HL-60 (cell line): ENCODE measurements at regions not wholly inside any gene's neighbourhood (a gene's known extent, or its start where the extent isn't known, plus 50 kb on each side); places are given as distances from the start of the nearest gene placed in this dataset.

Source experiments
- DNase-seq, 2 experiments: peaks; one replicate each; pipeline ENCODE4 v3.0.0-alpha.2; 2010 to 2020; ENCODE audit warnings: low read depth in 1 of 2, low spot score in 1 of 2
- H3K27ac ChIP-seq: fragments of 250-450 bp; sonication (Bioruptor Pico); replicated peaks from 2 replicates; pipeline ENCODE4 v1.5.1; 2020; ENCODE audit warnings: mild to moderate bottlenecking, moderate library complexity
- H3K27me3 ChIP-seq: fragments of 250-450 bp; sonication (Bioruptor Pico); 2 replicates; pipeline ENCODE4 v1.5.1; 2021; ENCODE audit warnings: mild to moderate bottlenecking, moderate library complexity; ENCODE audit not compliant: insufficient read depth, poor library complexity, severe bottlenecking
- H3K4me3 ChIP-seq: replicated peaks from 2 replicates; pipeline ENCODE4 v1.5.1; 2011; ENCODE audit warnings: mild to moderate bottlenecking, control low read depth, low read length; ENCODE audit not compliant: insufficient read depth
- GABPA ChIP-seq: IDR thresholded peaks from 2 replicates; pipeline ENCODE4 v1.6.1; 2012; ENCODE audit warnings: low read depth
- POLR2AphosphoS5 ChIP-seq: IDR thresholded peaks from 2 replicates; pipeline ENCODE4 v1.6.1; 2012; ENCODE audit warnings: low read depth
- REST ChIP-seq: IDR thresholded peaks from 2 replicates; pipeline ENCODE4 v1.6.1; 2012; ENCODE audit warnings: low read depth; ENCODE audit not compliant: insufficient replicate concordance
- SPI1 ChIP-seq: IDR thresholded peaks from 2 replicates; pipeline ENCODE4 v1.6.1; 2012; ENCODE audit warnings: low read depth, mild to moderate bottlenecking, borderline replicate concordance
- TF ChIP-seq, protein P1 (sequence below): IDR thresholded peaks from one replicate; pipeline ENCODE4 v1.5.1; 2011; ENCODE audit warnings: low read length, control low read depth, inconsistent platforms; ENCODE audit not compliant: insufficient read depth

DNA sequence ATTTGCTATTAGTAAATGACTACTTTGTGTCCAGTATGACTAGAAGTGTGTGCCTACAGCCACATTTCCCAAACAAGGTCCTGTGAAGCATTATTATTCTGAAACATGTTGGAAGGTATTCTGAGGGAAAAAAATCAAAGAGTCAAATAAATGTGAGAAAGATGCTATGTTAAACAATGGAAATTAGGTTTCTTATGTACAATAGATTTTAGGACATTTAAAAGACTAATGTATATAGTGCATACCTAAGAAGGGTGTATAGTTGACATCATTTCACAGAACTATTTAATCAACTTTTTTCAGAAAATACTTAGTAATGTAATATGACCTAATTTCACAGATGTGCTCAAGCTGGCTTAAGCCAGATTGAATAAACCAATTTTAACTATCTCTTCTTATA lies 582.5 kb downstream of the USP25 start:
- H3K27ac ChIP-seq: no peak overlapping the region
- no peak for TF ChIP-seq GABPA
- TF ChIP-seq, protein P1, sequence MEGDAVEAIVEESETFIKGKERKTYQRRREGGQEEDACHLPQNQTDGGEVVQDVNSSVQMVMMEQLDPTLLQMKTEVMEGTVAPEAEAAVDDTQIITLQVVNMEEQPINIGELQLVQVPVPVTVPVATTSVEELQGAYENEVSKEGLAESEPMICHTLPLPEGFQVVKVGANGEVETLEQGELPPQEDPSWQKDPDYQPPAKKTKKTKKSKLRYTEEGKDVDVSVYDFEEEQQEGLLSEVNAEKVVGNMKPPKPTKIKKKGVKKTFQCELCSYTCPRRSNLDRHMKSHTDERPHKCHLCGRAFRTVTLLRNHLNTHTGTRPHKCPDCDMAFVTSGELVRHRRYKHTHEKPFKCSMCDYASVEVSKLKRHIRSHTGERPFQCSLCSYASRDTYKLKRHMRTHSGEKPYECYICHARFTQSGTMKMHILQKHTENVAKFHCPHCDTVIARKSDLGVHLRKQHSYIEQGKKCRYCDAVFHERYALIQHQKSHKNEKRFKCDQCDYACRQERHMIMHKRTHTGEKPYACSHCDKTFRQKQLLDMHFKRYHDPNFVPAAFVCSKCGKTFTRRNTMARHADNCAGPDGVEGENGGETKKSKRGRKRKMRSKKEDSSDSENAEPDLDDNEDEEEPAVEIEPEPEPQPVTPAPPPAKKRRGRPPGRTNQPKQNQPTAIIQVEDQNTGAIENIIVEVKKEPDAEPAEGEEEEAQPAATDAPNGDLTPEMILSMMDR: no peak
- TF ChIP-seq POLR2AphosphoS5: no peak
- TF ChIP-seq SPI1: no peak
- TF ChIP-seq REST: no peak
- no peak overlapping the region for H3K4me3 ChIP-seq
- H3K27me3 ChIP-seq: no peaks in the 10 kb centered on the region
- DNase-seq: no peak

DNA sequence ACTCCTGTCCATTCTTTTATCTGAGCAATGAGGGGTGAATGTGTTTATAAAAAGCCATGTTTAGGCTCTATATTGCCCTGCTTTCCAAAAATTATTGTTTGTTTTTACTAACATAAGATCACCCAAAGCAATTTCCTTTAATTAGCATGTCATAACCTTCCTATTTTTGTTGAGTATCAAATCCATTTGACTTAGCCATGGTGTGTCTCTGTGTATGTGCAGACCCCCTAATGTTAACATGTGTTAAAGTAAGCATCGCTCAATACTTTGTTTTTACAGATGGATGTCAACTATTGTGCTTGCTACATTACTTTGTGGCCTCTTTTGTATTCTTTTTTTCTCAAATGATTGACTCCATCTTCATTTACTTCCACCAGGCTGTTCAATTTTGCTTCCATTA lies 585.4 kb downstream of the USP25 start:
- Histone ChIP-seq H3K27ac (no peak overlapping the region), H3K27me3 (no peaks in the 10 kb centered on the region), H3K4me3 (no peak overlapping the region)
- no peak for DNase-seq
- no peak for TF ChIP-seq SPI1
- no peak for TF ChIP-seq REST
- TF ChIP-seq GABPA: no peak
- no peak for TF ChIP-seq POLR2AphosphoS5
- TF ChIP-seq, protein P1: no peak

GRCh38 chr21:16318651-16319300 lies 589.0 kb downstream of the USP25 start:
- Histone ChIP-seq H3K27me3 (no peaks in the 10 kb centered on the region), H3K27ac (no peak overlapping the region), H3K4me3 (no peak overlapping the region)
- DNase-seq: no peak
- TF ChIP-seq SPI1 (no peak), POLR2AphosphoS5 (no peak), GABPA (no peak), REST (no peak)
- TF ChIP-seq, protein P1: no peak
